ENCODE measurements at regions not wholly inside any gene's neighbourhood (a gene's known extent, or its start where the extent isn't known, plus 50 kb on each side); places are given as distances from the start of the nearest gene placed in this dataset.

- DNase-seq: no peak
Observed at GRCh38 chr5:40384782-40385390, 294.8 kb upstream of the PTGER4 start.

GRCh38 chr5:40383749-40384651, 295.7 kb upstream of the PTGER4 start:
- DNase-seq: peak in 1 of 2 donors; percentile 52

- DNase-seq: no peak
Observed at GRCh38 chr5:40381676-40382363, 297.9 kb upstream of the PTGER4 start.

GRCh38 chr5:40381016-40381415, 298.7 kb upstream of the PTGER4 start:
- no peak for DNase-seq

- DNase-seq: peak in 1 of 2 donors; percentile 51
Observed at GRCh38 chr5:40378396-40379177, 301.1 kb upstream of the PTGER4 start.

- no peak for DNase-seq
Observed at GRCh38 chr5:40376566-40376965, 303.1 kb upstream of the PTGER4 start.

GRCh38 chr5:40374853-40375252, 304.9 kb upstream of the PTGER4 start:
- no peak for DNase-seq

GRCh38 chr5:40368200-40368599, 311.5 kb upstream of the PTGER4 start:
- no peak for DNase-seq

GRCh38 chr5:40367255-40367654, 312.5 kb upstream of the PTGER4 start:
- DNase-seq: peak; percentile 31 to 44

- no peak for DNase-seq
Observed at GRCh38 chr5:40365342-40366330, 314.1 kb upstream of the PTGER4 start.

GRCh38 chr5:40364441-40364840, 315.3 kb upstream of the PTGER4 start:
- no peak for DNase-seq

GRCh38 chr5:40361378-40361777, 318.3 kb upstream of the PTGER4 start:
- peak in 1 of 2 donors; percentile 37 for DNase-seq

- no peak for DNase-seq
Observed at GRCh38 chr5:40360685-40361084, 319.0 kb upstream of the PTGER4 start.

GRCh38 chr5:40359832-40360231, 319.9 kb upstream of the PTGER4 start:
- DNase-seq: no peak

GRCh38 chr5:40359093-40359492, 320.6 kb upstream of the PTGER4 start:
- DNase-seq: no peak

- DNase-seq: no peak
Observed at GRCh38 chr5:40356248-40356647, 323.5 kb upstream of the PTGER4 start.

GRCh38 chr5:40355846-40356245, 323.9 kb upstream of the PTGER4 start:
- DNase-seq: no peak

- no peak for DNase-seq
Observed at GRCh38 chr5:40355181-40355580, 324.5 kb upstream of the PTGER4 start.

- DNase-seq: no peak
Observed at GRCh38 chr5:40354171-40354570, 325.5 kb upstream of the PTGER4 start.

GRCh38 chr5:40353442-40353841, 326.3 kb upstream of the PTGER4 start:
- no peak for DNase-seq

GRCh38 chr5:40347981-40348725, 331.6 kb upstream of the PTGER4 start:
- no peak for DNase-seq

Data from CD4-positive, alpha-beta T cell treated with Interleukin-1 beta for 1 hour (primary cell).